ENCODE measurements at regions not wholly inside any gene's neighbourhood (a gene's known extent, or its start where the extent isn't known, plus 50 kb on each side); places are given as distances from the start of the nearest gene placed in this dataset.

GRCh38 chr1:244237445-244237844 lies 186.4 kb downstream of the ZBTB18 start:
- no peak for DNase-seq (ENCODE audit: low spot score)
- in situ Hi-C loops (cut with HindIII; ENCODE audit: low sequenced_read_pairs) = no loop called here

DNA sequence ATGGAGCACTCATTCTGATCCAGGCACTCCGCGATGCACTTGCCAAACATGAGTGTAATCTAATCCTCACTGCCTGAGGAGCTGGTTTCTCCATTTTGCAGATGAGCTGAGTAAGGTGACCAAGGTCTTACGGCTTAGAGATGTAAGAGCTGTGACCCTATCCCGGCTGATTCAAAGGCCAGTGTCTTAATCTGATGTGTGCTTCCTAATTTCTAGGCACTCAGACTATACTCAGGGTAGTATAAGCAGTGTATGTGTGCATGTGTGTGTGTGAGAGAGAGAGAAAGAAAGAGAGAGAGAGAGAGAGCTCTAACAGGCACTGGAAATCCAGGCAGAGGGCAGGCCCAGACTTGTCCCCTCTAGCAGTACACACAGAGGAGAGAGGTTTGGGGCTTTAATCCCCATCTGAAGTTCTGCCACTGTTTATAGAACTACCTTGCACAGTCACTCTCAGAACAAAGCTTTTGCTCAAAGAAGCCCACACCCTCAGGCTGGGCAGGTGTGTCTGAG lies 188.2 kb downstream of the ZBTB18 start:
- DNase-seq (ENCODE audit: low spot score) = no peak
- in situ Hi-C loops (cut with HindIII; ENCODE audit: low sequenced_read_pairs) = no loop called here

GRCh38 chr1:244241438-244241837 lies 190.4 kb downstream of the ZBTB18 start:
- in situ Hi-C loops (cut with HindIII; ENCODE audit: low sequenced_read_pairs) = no loop called here
- DNase-seq (ENCODE audit: low spot score) = no peak

DNA sequence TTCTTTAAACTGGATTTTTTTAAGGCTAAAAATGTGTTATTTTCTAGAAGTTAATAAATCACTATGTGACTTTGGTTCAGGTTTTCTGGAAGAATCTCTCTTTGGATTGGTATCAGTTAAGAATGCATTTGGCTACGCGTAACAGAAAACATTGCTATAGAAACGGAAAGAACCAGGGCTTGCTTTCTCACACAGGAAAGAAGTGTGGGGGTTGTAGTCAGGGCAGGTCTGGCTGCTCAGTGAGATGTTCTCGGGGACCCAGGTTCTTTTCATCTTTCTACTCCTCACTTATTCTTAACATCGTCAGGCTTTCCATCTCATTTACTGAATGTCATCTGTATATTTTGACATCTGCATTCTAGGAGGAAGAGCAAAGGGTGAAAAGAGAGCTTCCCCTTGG lies 191.4 kb downstream of the ZBTB18 start:
- DNase-seq (ENCODE audit: low spot score) = no peak
- in situ Hi-C loops (cut with HindIII; ENCODE audit: low sequenced_read_pairs) = no loop called here

GRCh38 chr1:244246334-244246733 lies 195.3 kb downstream of the ZBTB18 start:
- in situ Hi-C loops (cut with HindIII; ENCODE audit: low sequenced_read_pairs) = no loop called here
- DNase-seq (ENCODE audit: low spot score) = no peak

DNA sequence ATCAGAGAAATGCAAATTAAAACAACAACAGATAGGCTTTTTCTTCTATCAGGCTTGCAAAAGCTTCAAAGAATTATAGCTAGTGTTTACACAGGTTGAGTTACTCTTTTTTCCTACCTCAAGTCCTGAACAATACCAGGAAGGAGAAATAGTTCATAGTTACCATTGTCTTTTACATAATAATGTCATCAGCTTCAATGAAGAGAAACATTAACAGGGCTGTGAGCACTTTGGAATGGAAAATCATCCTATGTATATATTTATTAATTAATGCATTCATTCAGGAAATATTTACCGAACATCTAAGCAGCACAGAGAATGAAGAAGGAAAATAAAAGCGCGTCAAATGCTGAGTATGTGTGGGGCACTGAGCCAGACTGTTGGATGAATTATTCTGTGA lies 197.3 kb downstream of the ZBTB18 start:
- in situ Hi-C loops (cut with HindIII; ENCODE audit: low sequenced_read_pairs) = no loop called here
- no peak for DNase-seq (ENCODE audit: low spot score)

- no peak for DNase-seq (ENCODE audit: low spot score)
- in situ Hi-C loops (cut with HindIII; ENCODE audit: low sequenced_read_pairs) = no loop called here
Observed at GRCh38 chr1:244252211-244252610, 199.5 kb downstream of the ADSS2 start.

DNA sequence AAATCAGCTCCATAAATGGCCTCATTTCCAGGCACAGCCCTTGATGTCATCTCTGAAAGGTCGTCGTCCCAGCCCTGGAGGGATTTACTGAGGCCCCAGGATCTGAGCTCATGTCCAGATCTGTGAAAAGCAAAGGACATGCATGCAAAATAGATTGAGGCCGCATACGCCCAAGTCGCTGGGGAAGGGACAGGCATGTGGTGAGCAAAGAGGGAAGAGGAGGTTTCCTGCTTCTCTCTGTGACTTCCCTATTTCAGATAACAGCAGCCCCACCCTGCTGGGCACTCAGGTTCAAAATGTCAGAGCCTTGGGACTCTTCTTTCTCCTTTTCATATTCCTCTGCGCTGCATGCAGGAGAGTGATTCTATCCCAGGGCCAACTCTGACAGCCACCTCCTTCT lies 197.2 kb downstream of the ADSS2 start:
- in situ Hi-C loops (cut with HindIII; ENCODE audit: low sequenced_read_pairs) = no loop called here
- DNase-seq (ENCODE audit: low spot score) = no peak

GRCh38 chr1:244255426-244255965 lies 196.2 kb downstream of the ADSS2 start:
- in situ Hi-C loops (cut with HindIII; ENCODE audit: low sequenced_read_pairs) = no loop called here
- DNase-seq (ENCODE audit: low spot score) = no peak

- peak; percentile 23 for DNase-seq (ENCODE audit: low spot score)
- in situ Hi-C loops (cut with HindIII; ENCODE audit: low sequenced_read_pairs) = no loop called here
Observed at GRCh38 chr1:244256086-244256676, 195.5 kb downstream of the ADSS2 start.

- DNase-seq (ENCODE audit: low spot score) = no peak
- in situ Hi-C loops (cut with HindIII; ENCODE audit: low sequenced_read_pairs) = no loop called here
Observed at GRCh38 chr1:244264163-244264562, 187.5 kb downstream of the ADSS2 start.

- in situ Hi-C loops (cut with HindIII; ENCODE audit: low sequenced_read_pairs) = no loop called here
- DNase-seq (ENCODE audit: low spot score) = no peak
Observed at GRCh38 chr1:244265507-244265906, 186.2 kb downstream of the ADSS2 start.

DNA sequence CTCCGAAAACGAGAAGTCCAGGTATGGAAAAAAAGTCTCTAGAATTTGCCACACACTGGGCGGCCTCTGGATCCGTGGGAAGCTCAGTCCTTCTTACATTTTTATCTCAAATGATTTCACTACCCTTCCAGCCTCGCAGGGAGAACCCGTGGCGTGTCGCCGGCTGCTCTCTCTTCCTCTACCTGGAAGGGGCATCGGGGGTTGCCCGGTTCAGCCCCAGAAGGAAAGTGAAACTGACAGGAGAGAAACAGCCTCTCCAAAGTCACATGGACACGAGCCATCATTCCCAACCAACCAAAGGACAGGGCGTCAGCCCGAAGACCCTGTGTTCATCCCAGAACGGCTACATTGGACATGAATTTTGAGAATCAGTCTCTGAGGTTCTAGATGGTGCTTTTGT lies 182.5 kb downstream of the ADSS2 start:
- in situ Hi-C loops (cut with HindIII; ENCODE audit: low sequenced_read_pairs) = no loop called here

GRCh38 chr1:244271004-244271403 lies 180.7 kb downstream of the ADSS2 start:
- no peak for DNase-seq (ENCODE audit: low spot score)
- in situ Hi-C loops (cut with HindIII; ENCODE audit: low sequenced_read_pairs) = no loop called here

More for the DNA sequence above, 182.5 kb downstream of the ADSS2 start:
- DNase-seq (ENCODE audit: low spot score) = no peak

DNA sequence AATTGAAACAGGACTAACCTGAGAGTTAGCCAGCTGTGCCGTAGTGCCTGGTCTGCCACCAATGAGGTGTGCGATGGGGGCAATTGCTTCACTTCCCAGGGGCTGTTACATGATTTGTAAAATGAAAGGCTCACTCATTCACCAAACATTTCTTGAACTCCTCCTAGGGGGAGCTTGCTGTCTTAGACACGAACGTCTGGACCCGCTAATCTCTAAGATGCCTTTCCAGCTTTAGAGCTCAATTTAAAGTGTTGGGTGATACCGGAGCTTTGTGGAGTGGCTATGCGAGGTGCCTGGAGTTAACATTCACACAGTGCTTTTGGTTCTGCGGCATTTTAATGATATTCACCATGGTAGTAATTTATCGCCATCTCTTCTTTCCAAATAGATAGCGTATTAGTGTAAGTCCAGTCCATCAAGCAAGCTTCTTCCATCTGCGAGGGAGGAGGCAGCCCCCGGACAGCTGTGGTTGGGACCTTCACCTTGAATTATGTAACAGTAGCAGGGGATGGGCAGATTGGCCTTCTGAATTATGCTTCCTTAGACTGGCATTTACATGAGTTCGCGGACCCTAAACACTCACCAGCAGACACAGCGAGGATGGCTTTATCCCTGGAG lies 179.9 kb downstream of the ADSS2 start:
- no peak for DNase-seq (ENCODE audit: low spot score)
- in situ Hi-C loops (cut with HindIII; ENCODE audit: low sequenced_read_pairs) = no loop called here

- peak; percentile 90 for DNase-seq (ENCODE audit: low spot score)
- in situ Hi-C loops (cut with HindIII; ENCODE audit: low sequenced_read_pairs) = no loop called here
Observed at GRCh38 chr1:244272471-244273261, 179.0 kb downstream of the ADSS2 start.

DNA sequence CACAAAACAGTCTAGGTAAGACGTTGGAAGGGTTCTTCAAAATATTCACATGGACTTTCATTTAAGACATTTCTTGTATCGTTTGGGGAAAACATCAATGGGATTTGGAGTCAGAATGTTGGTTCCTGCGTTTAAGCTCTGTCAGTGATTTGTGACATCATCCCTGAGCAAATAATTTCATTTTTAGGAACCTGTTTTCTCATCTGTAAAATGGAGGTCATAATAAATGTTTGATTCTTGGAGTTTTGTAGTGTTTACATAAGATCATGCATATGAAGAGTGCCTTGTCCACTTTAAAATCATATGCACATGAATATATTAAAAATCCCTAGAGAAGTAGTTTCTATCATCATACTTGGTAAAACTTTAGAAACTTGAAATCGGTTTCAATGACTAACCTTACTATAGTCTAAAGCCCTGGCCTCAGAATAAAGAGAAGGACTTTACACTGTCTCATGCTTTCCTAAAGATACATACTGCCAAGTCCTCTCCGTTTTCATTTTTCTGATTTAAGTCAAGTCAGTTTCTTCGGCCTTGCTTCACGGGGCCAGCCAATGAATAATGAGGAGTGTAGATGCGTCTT lies 178.4 kb downstream of the ADSS2 start:
- DNase-seq (ENCODE audit: low spot score) = no peak
- in situ Hi-C loops (cut with HindIII; ENCODE audit: low sequenced_read_pairs) = no loop called here

- in situ Hi-C loops (cut with HindIII; ENCODE audit: low sequenced_read_pairs) = no loop called here
- no peak for DNase-seq (ENCODE audit: low spot score)
Observed at GRCh38 chr1:244273845-244274619, 177.7 kb downstream of the ADSS2 start.

DNA sequence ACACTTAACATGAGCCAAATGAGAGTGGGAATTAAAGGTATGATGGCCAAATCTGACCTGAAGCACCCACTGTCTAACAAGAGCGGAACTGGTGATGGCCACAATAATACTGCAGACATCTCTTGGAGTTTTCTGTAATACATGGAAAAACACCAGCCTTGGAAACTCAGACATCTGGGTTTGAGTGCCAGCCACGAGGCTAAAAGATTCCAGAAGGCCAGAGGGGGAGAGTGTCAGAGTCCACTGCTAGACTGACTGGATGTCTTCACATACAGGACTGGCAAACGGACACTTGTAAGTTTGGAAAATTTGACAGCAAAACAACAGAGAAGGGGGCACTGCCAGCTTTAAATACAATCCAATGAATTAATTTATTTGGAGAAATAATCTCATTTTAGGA lies 175.1 kb downstream of the ADSS2 start:
- no peak for DNase-seq (ENCODE audit: low spot score)
- in situ Hi-C loops (cut with HindIII; ENCODE audit: low sequenced_read_pairs) = no loop called here
